ENCODE measurements at regions not wholly inside any gene's neighbourhood (a gene's known extent, or its start where the extent isn't known, plus 50 kb on each side); places are given as distances from the start of the nearest gene placed in this dataset.

DNA sequence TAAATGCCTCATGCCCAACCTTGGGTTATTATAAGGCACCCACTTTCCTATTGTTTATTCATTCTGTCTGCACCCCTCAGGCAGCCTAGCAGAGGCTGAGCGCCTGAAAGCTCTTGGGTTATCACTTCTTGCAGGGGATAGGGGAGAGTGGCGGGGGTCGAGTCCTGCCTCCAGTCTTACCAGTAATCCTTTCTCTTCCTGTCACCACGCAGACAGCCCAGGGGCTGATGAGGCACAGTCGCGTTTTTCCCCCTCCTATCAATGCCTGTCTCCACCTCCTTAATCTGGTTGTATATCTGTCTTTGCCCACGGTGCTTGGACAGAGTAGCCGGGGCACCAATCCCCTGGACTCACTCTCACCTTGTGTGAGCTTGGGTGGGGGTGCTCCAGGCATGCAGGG is 733.1 kb downstream of the MATN1 start:
- no peak overlapping the region for H3K27ac ChIP-seq
- H3K4me3 ChIP-seq = no peak overlapping the region
- peaks cover 0 to 16% (median 0%) of the 10 kb centered on the region in 7 donors for H3K27me3 ChIP-seq (replicated peaks in 1 of 7)
- no peaks in the 10 kb centered on the region for H3K4me1 ChIP-seq
- intact Hi-C loops (cut with DNase I; ENCODE audit: low total_unique reads) = no loop called here
- DNase-seq = no peak
- H3K36me3 ChIP-seq = no peaks in the 10 kb centered on the region
- TF ChIP-seq POLR2A (IDR thresholded peaks at IDR 0.05) (no peak), POLR2AphosphoS5 (IDR thresholded peaks at IDR 0.05) (no peak), CTCF (IDR thresholded peaks at IDR 0.05 in 8 of 11, conservative IDR thresholded peaks at IDR 0.05 in 3 of 11) (no peak)
- H3K9me3 ChIP-seq = peaks cover 0 to 33% (median 28%) of the 10 kb centered on the region in 8 donors
- 71 to 88% (median 79%) methylated on average over 8 of the region's 8 CpGs for WGBS, 5 donors

DNA sequence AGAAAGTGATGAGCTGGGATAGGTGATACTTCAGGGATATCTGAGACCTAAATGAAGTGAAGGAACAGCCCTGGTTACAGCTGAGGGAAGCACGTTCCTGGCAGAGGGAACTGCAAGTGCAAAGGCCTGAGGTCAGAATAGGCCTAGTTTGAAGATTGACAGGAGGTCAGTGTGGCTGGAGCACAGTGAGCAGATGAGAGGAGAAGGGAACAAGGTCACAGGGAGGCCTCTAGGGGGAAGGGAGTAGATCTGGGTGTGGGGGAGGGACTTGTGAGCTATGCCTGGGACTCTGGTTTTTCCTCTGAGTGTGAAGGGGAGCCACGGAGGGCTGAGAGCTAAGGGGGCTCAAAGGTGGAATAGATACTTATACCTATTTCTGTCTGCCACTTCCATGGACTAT is 736.4 kb downstream of the MATN1 start:
- intact Hi-C loops (cut with DNase I; ENCODE audit: low total_unique reads) = no loop called here
- H3K9me3 ChIP-seq = peaks cover 0 to 4% (median 0%) of the 10 kb centered on the region in 8 donors
- TF ChIP-seq POLR2AphosphoS5 (IDR thresholded peaks at IDR 0.05) = peak in 1 of 3 donors; percentile 62
- no peak for TF ChIP-seq POLR2A (IDR thresholded peaks at IDR 0.05)
- no peak for TF ChIP-seq CTCF (IDR thresholded peaks at IDR 0.05 in 8 of 11, conservative IDR thresholded peaks at IDR 0.05 in 3 of 11)
- 34 to 69% (median 52%) methylated on average over 2 of the region's 2 CpGs for WGBS, 5 donors
- H3K4me3 ChIP-seq = no peak overlapping the region
- peak overlapping the region in 4 of 8 donors; percentile 52 to 76 (median 58) for H3K27ac ChIP-seq
- peaks cover 0 to 33% (median 0%) of the 10 kb centered on the region in 7 donors for H3K27me3 ChIP-seq (replicated peaks in 1 of 7)
- H3K36me3 ChIP-seq = no peaks in the 10 kb centered on the region
- peaks cover 0 to 7% (median 0%) of the 10 kb centered on the region in 6 donors for H3K4me1 ChIP-seq
- no peak for DNase-seq

- peaks cover 0 to 7% (median 0%) of the 10 kb centered on the region in 6 donors for H3K4me1 ChIP-seq
- H3K27me3 ChIP-seq (replicated peaks in 1 of 7) = peaks cover 0 to 28% (median 0%) of the 10 kb centered on the region in 7 donors
- TF ChIP-seq POLR2AphosphoS5 (IDR thresholded peaks at IDR 0.05) (no peak), POLR2A (IDR thresholded peaks at IDR 0.05) (no peak), CTCF (IDR thresholded peaks at IDR 0.05 in 8 of 11, conservative IDR thresholded peaks at IDR 0.05 in 3 of 11) (no peak)
- intact Hi-C loops (cut with DNase I; ENCODE audit: low total_unique reads) = no loop called here
- peak overlapping the region in 4 of 8 donors; percentile 52 to 76 (median 58) for H3K27ac ChIP-seq
- no peaks in the 10 kb centered on the region for H3K36me3 ChIP-seq
- no peak overlapping the region for H3K4me3 ChIP-seq
- H3K9me3 ChIP-seq = no peaks in the 10 kb centered on the region
- no peak for DNase-seq
- 68 to 79% (median 73%) methylated on average over 5 of the region's 5 CpGs for WGBS, 5 donors
Measured at GRCh38 chr1:29985606-29985945, 737.8 kb downstream of the MATN1 start.

DNA sequence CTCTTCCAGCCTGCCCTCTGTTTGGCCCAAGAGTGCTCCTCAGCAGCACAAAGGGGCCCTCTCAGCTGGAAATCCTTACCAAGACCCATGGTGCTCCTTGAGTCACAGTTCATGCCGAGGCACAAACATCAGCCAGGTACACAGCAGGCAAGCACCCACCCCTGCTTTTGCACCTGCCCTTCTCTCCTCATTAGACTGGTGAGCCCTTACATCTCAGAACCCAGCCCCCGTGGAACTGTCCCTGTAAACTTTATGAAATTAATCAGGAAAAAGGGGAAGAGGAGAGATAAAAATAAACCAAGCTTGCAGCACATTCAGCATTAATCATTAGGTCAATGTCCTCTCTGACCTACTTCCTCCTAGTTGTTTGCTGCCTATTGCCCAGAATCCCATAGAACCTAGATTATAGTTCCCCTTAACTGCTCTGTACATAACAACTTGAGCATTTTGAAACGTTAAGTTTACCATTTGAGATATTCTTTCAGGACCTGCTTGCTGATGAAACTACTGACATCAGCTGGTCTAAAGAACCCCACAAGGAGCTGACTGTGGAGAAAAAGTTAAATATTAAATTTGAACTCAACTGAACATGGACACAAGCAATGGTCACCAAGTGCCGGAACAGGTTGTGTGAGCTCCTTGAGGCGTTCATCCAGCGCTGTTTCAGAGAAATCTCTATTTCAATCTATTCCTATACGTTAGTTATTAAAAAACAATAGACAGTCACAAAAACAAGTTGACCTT is 738.4 kb downstream of the MATN1 start:
- Histone ChIP-seq H3K27me3 (replicated peaks in 1 of 7) (peaks cover 0 to 28% (median 0%) of the 10 kb centered on the region in 7 donors), H3K9me3 (no peaks in the 10 kb centered on the region), H3K4me3 (no peak overlapping the region), H3K4me1 (peaks cover 0 to 7% (median 0%) of the 10 kb centered on the region in 6 donors), H3K36me3 (no peaks in the 10 kb centered on the region), H3K27ac (peak overlapping the region in 4 of 8 donors; percentile 66 to 86 (median 70))
- DNase-seq = no peak
- WGBS, 5 donors = 45 to 56% (median 53%) methylated on average over 7 of the region's 7 CpGs
- TF ChIP-seq POLR2A (IDR thresholded peaks at IDR 0.05) = no peak
- intact Hi-C loops (cut with DNase I; ENCODE audit: low total_unique reads) = no loop called here

Measured in spleen (tissue), 11 donors.